MCF 10A (cell line): ENCODE measurements at regions not wholly inside any gene's neighbourhood (a gene's known extent, or its start where the extent isn't known, plus 50 kb on each side); places are given as distances from the start of the nearest gene placed in this dataset.

ENCODE experiments used
- BruUV-seq: library from RNA; stranded (reverse); fragments of 400-500 nt; replicated peaks from 2 replicates; lab custom pipeline; 2021; lab: Mats Ljungman, UMichigan
- CTCF ChIA-PET: fragments of 300-600 bp; sonication (Branson Sonifier 250); formaldehyde crosslinking; extraction: SDS; loops from one replicate; lab custom pipeline; 2021; ENCODE audit warnings: antibody characterized with exemption, inconsistent platforms; lab: Yijun Ruan, JAX
- POLR2A ChIA-PET: fragments of 300-600, 350-650 bp; sonication (Branson Sonifier 250); formaldehyde crosslinking; extraction: SDS; loops from one replicate; lab custom pipeline; 2020; ENCODE audit warnings: antibody characterized with exemption, inconsistent platforms; lab: Yijun Ruan, JAX
- DNase-seq: peaks from one replicate; pipeline ENCODE4 v3.0.0-alpha.2; 2018; ENCODE audit not compliant: unreplicated experiment
- H3K27ac Mint-ChIP-seq: one replicate; pipeline ENCODE4 v1.8.0; 2022; ENCODE audit warnings: mild to moderate bottlenecking, low read depth, mixed read lengths; ENCODE audit not compliant: unreplicated experiment
- H3K27me3 Mint-ChIP-seq: one replicate; pipeline ENCODE4 v1.8.0; 2022; ENCODE audit warnings: mixed read lengths; ENCODE audit not compliant: insufficient read depth, unreplicated experiment
- H3K36me3 Mint-ChIP-seq: one replicate; pipeline ENCODE4 v1.8.0; 2022; ENCODE audit warnings: mild to moderate bottlenecking, moderate library complexity, mixed read lengths; ENCODE audit not compliant: insufficient read depth, unreplicated experiment
- H3K4me1 Mint-ChIP-seq: one replicate; pipeline ENCODE4 v1.8.0; 2022; ENCODE audit warnings: mixed read lengths; ENCODE audit not compliant: insufficient read depth, unreplicated experiment
- H3K4me3 Mint-ChIP-seq: one replicate; pipeline ENCODE4 v1.8.0; 2022; ENCODE audit warnings: mild to moderate bottlenecking, moderate library complexity, mixed read lengths; ENCODE audit not compliant: unreplicated experiment
- H3K9me3 Mint-ChIP-seq: one replicate; pipeline ENCODE4 v1.8.0; 2022; ENCODE audit warnings: mixed read lengths; ENCODE audit not compliant: unreplicated experiment
- CTCF ChIP-seq: fragments of 200-600 bp; IDR thresholded peaks from one replicate; pipeline ENCODE4 v1.8.0; 2022; ENCODE audit warnings: antibody characterized with exemption, mild to moderate bottlenecking; ENCODE audit not compliant: unreplicated experiment
- intact Hi-C: fragments of 100-400 bp; cut with micrococcal nuclease; formaldehyde crosslinking; loops from 2 replicates; pipeline ENCODE4 v1.14.1; 2022

- DNase-seq: peak; percentile 77
- POLR2A ChIA-PET: interaction anchor here (0.8 to 2.2 kb wide), 7 partner anchors 17 to 133 kb away, joined by 3 to 10 read pairs (median 4); no protein-coding TSS in a partner anchor
Observed at GRCh38 chr13:33676045-33676989, 141.6 kb upstream of the RFC3 start.

GRCh38 chr13:33677215-33677614, 140.7 kb upstream of the RFC3 start:
- no peak for TF ChIP-seq CTCF
- no peak for DNase-seq
- Mint-ChIP-seq H3K4me1 (peaks cover 32% of the 10 kb centered on the region), H3K27ac (peak overlapping the region; percentile 70), H3K27me3 (no peaks in the 10 kb centered on the region), H3K36me3 (no peaks in the 10 kb centered on the region), H3K4me3 (peak overlapping the region; percentile 80), H3K9me3 (no peaks in the 10 kb centered on the region)
- no TSS peak for BruUV-seq
- ChIA-PET CTCF (interaction anchor here (1.3 kb wide), 1 partner anchor 47 kb away, joined by 5 read pairs; no protein-coding TSS in a partner anchor), POLR2A (interaction anchor here (1.0 to 2.2 kb wide), 6 partner anchors 16 to 134 kb away, joined by 3 to 10 read pairs (median 6); no protein-coding TSS in a partner anchor)
- intact Hi-C loops: no loop called here

More at GRCh38 chr13:33676045-33676989, 141.6 kb upstream of the RFC3 start:
- peak overlapping the region; percentile 70 for H3K27ac Mint-ChIP-seq
- H3K27me3 Mint-ChIP-seq: no peaks in the 10 kb centered on the region
- intact Hi-C loops: no loop called here
- H3K36me3 Mint-ChIP-seq: no peaks in the 10 kb centered on the region
- no peaks in the 10 kb centered on the region for H3K9me3 Mint-ChIP-seq
- CTCF ChIA-PET: interaction anchor here (0.6 to 1.3 kb wide), 2 partner anchors 48 to 202 kb away, joined by 3 to 5 read pairs; no protein-coding TSS in a partner anchor
- no peak for TF ChIP-seq CTCF
- peak overlapping the region; percentile 80 for H3K4me3 Mint-ChIP-seq
- H3K4me1 Mint-ChIP-seq: peaks cover 32% of the 10 kb centered on the region
- BruUV-seq: no TSS peak

- BruUV-seq: no TSS peak
- POLR2A ChIA-PET: interaction anchor here (1.0 to 1.9 kb wide), 2 partner anchors 17 to 38 kb away, joined by 4 to 13 read pairs; no protein-coding TSS in a partner anchor
- H3K27me3 Mint-ChIP-seq: no peaks in the 10 kb centered on the region
- no peak for TF ChIP-seq CTCF
- no peak overlapping the region for H3K4me3 Mint-ChIP-seq
- no peaks in the 10 kb centered on the region for H3K9me3 Mint-ChIP-seq
- no peaks in the 10 kb centered on the region for H3K36me3 Mint-ChIP-seq
- CTCF ChIA-PET: interaction anchor here (0.6 kb wide), 2 partner anchors 132 to 368 kb away, joined by 3 read pairs; no protein-coding TSS in a partner anchor
- no peak overlapping the region for H3K27ac Mint-ChIP-seq
- no peak for DNase-seq
- H3K4me1 Mint-ChIP-seq: peaks cover 32% of the 10 kb centered on the region
- intact Hi-C loops: no loop called here
Observed at GRCh38 chr13:33678084-33678483, 139.9 kb upstream of the RFC3 start.
